Tibial artery (tissue), 4 donors: ENCODE measurements at regions not wholly inside any gene's neighbourhood (a gene's known extent, or its start where the extent isn't known, plus 50 kb on each side); places are given as distances from the start of the nearest gene placed in this dataset.

Source experiments
- DNase-seq, 2 donors: peaks; one replicate each; pipeline ENCODE4 v3.0.0-alpha.2; 2019
- H3K27ac ChIP-seq, 2 donors: fragments of 200-600 bp; sonication (generic) in 1 of 2; 1 replicate in 1 of 2; 2 replicates in 1 of 2; pipeline ENCODE4 v1.5.1; 2018 to 2019; ENCODE audit warnings: mild to moderate bottlenecking in 1 of 2
- H3K27me3 ChIP-seq, 2 donors: fragments of 200-600 bp; sonication (generic) in 1 of 2; one replicate each; pipeline versions ENCODE4 v1.5.1 to v1.6.0; 2016 to 2019
- H3K36me3 ChIP-seq, 3 donors: fragments of 200-600 bp; sonication (generic) in 2 of 3; one replicate each; pipeline ENCODE4 v1.5.1; 2016 to 2019; ENCODE audit warnings: mild to moderate bottlenecking in 2 of 3
- H3K4me1 ChIP-seq, 4 donors: fragments of 200-600 bp; sonication (generic) in 2 of 4; 1 replicate in 3 of 4; 2 replicates in 1 of 4; pipeline ENCODE4 v1.5.1; 2016 to 2019
- H3K4me3 ChIP-seq, 2 donors: fragments of 200-600 bp; sonication (generic) in 1 of 2; 1 replicate in 1 of 2; 2 replicates in 1 of 2; pipeline ENCODE4 v1.5.1; 2018 to 2019; ENCODE audit warnings: mild to moderate bottlenecking in 2 of 2
- H3K9me3 ChIP-seq, 3 donors: fragments of 200-600 bp; sonication (generic) in 1 of 3; one replicate each; pipeline ENCODE4 v1.5.1; 2016 to 2019
- CTCF ChIP-seq, 2 experiments: fragments of 200-600 bp in 1 of 2; fragments of 450-650 bp in 1 of 2; IDR thresholded peaks; one replicate each; pipeline ENCODE4 v1.5.1; 2017 to 2019; ENCODE audit warnings: antibody characterized with exemption in 2 of 2, mild to moderate bottlenecking in 1 of 2, moderate library complexity in 1 of 2
- intact Hi-C: fragments of 100-400 bp; cut with DNase I; formaldehyde crosslinking; loops from one replicate; pipeline ENCODE4 v1.15.0; 2023; ENCODE audit warnings: low total_unique reads

GRCh38 chr2:217553679-217554078 is 449.1 kb downstream of the TNS1 start:
- Histone ChIP-seq H3K9me3 (no peaks in the 10 kb centered on the region), H3K4me3 (no peak overlapping the region), H3K36me3 (no peaks in the 10 kb centered on the region), H3K4me1 (peaks cover 0 to 40% (median 14%) of the 10 kb centered on the region in 4 donors), H3K27me3 (no peaks in the 10 kb centered on the region), H3K27ac (no peak overlapping the region)
- intact Hi-C loops: no loop called here
- DNase-seq: no peak
- TF ChIP-seq CTCF (IDR thresholded peaks at IDR 0.05): no peak

DNA sequence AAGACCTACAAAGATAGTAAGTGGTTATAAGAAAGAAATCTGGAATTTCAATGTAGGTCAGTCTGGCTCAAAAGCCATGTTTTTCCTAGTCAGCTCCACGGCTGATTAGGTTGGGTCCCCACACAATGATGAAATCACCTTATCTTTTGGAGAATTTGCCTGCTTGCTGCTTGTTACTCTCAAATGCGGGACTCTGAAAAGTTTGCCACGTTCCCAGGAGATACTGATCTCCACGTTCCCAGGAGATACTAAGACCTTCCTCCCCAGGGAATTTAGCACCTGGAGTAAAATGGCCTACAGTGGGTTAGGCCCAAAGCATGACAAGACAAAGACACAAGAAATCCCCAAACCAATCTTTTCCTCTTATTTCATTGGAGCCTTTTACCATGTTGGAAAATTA is 449.6 kb downstream of the TNS1 start:
- H3K36me3 ChIP-seq: no peaks in the 10 kb centered on the region
- intact Hi-C loops: no loop called here
- no peak overlapping the region for H3K27ac ChIP-seq
- no peak for DNase-seq
- no peak for TF ChIP-seq CTCF (IDR thresholded peaks at IDR 0.05)
- H3K9me3 ChIP-seq: no peaks in the 10 kb centered on the region
- H3K27me3 ChIP-seq: no peaks in the 10 kb centered on the region
- peaks cover 0 to 40% (median 14%) of the 10 kb centered on the region in 4 donors for H3K4me1 ChIP-seq
- H3K4me3 ChIP-seq: no peak overlapping the region

GRCh38 chr2:217552081-217552480 is 450.7 kb downstream of the TNS1 start:
- no peak for DNase-seq
- Histone ChIP-seq H3K4me3 (no peak overlapping the region), H3K4me1 (peaks cover 0 to 44% (median 14%) of the 10 kb centered on the region in 4 donors), H3K9me3 (no peaks in the 10 kb centered on the region), H3K36me3 (no peaks in the 10 kb centered on the region), H3K27ac (no peak overlapping the region), H3K27me3 (no peaks in the 10 kb centered on the region)
- intact Hi-C loops: no loop called here
- no peak for TF ChIP-seq CTCF (IDR thresholded peaks at IDR 0.05)

GRCh38 chr2:217551252-217551899 is 451.4 kb downstream of the TNS1 start:
- H3K36me3 ChIP-seq: no peaks in the 10 kb centered on the region
- no peaks in the 10 kb centered on the region for H3K27me3 ChIP-seq
- no peak for TF ChIP-seq CTCF (IDR thresholded peaks at IDR 0.05)
- H3K27ac ChIP-seq: no peak overlapping the region
- no peaks in the 10 kb centered on the region for H3K9me3 ChIP-seq
- no peak overlapping the region for H3K4me3 ChIP-seq
- intact Hi-C loops: no loop called here
- H3K4me1 ChIP-seq: peaks cover 0 to 44% (median 14%) of the 10 kb centered on the region in 4 donors
- no peak for DNase-seq

- peaks cover 0 to 6% (median 0%) of the 10 kb centered on the region in 3 donors for H3K36me3 ChIP-seq
- intact Hi-C loops: no loop called here
- H3K27ac ChIP-seq: no peak overlapping the region
- no peaks in the 10 kb centered on the region for H3K4me1 ChIP-seq
- no peaks in the 10 kb centered on the region for H3K27me3 ChIP-seq
- TF ChIP-seq CTCF (IDR thresholded peaks at IDR 0.05): no peak
- DNase-seq: no peak
- H3K4me3 ChIP-seq: no peak overlapping the region
- H3K9me3 ChIP-seq: no peaks in the 10 kb centered on the region
These were observed 463.7 kb downstream of the TNS1 start for GRCh38 chr2:217539126-217539525.

- no peak for DNase-seq
- TF ChIP-seq CTCF (IDR thresholded peaks at IDR 0.05): no peak
- H3K36me3 ChIP-seq: peaks cover 0 to 6% (median 0%) of the 10 kb centered on the region in 3 donors
These were observed 464.1 kb downstream of the TNS1 start for GRCh38 chr2:217538719-217539118.

More at GRCh38 chr2:217538719-217539118, 464.1 kb downstream of the TNS1 start:
- intact Hi-C loops: no loop called here
- Histone ChIP-seq H3K4me3 (no peak overlapping the region), H3K27ac (no peak overlapping the region), H3K9me3 (no peaks in the 10 kb centered on the region), H3K4me1 (no peaks in the 10 kb centered on the region), H3K27me3 (no peaks in the 10 kb centered on the region)
